Fibroblast of gingiva (primary cell): ENCODE measurements at regions not wholly inside any gene's neighbourhood (a gene's known extent, or its start where the extent isn't known, plus 50 kb on each side); places are given as distances from the start of the nearest gene placed in this dataset.

ENCODE experiments used
- DNase-seq: peaks from one replicate; pipeline ENCODE4 v3.0.0-alpha.2; 2011; ENCODE audit warnings: low read depth

DNA sequence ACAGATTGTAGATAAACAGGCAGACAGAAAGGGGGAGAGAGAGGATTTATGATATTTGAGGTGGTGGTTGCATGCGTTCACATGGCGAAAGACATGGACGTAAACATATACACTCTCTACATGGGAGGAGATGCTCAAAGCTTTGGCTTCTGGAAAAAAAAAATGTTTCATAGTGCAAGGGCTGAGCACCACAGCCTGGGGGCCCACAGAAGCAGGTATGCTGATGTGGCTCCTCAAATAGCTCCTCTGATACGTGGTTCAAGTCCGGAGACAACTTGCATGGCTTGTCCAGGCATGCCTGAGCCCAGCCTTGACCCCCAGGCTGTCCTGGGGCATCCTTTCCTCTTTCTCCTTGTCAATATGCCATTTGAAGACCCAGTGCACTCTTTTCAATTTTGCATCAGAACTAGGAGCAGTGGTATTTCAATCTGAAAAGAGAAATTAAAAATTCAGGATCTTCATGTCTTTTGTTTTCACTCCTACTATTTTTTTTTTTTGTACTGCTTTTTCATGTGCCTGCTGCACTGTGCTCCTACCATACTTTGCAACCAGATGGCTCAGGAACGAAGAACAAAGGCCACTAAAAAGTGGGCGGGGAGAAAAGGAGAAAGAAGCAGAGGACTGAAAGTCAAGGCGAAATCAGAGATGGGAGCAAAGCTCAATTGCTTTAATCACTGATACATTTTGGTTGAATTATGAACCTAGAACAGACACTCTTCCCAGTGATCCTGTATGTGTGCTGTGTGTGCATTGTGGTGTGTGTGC lies 495.7 kb upstream of the TCF4 start:
- no peak for DNase-seq

DNA sequence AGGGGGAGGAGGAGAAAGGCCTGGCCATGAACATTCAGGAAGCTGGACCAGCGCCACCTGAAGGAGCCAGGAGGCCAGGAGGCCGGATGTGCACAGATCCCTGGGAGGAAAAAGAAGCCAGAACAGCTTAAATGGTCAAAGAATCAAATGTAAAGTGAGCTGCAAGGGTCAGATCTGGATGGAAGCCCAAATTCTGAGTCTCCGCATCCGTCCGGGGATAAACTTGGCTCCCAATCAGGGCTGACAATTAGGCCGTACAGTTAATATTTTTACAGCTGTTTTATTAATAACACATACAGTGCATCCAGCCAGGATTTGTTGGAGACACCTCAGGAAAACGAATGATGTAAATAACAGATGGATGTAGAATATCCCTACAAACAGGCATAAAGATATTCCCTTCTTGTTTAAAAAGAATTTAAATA lies 495.1 kb upstream of the TCF4 start:
- DNase-seq: peak; percentile 5

DNA sequence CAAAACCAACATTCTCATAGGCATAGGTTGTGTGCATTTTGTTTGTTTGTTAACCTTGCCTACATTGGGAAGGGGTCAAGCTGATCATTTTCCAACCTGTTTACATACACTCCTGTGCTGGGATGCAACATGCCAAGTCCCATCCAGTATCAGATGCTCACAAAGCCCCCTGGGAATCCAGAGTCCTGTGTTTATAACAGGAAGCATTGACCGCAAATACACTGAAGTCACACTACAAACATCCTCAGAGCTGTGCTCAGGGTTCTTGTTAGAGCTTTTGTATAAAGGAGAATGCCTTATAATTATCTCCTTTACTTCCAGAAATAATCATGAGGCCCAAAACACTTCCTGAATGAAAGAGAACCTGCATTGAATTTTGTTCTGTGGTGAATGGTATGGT lies 488.7 kb upstream of the TCF4 start:
- no peak for DNase-seq

DNA sequence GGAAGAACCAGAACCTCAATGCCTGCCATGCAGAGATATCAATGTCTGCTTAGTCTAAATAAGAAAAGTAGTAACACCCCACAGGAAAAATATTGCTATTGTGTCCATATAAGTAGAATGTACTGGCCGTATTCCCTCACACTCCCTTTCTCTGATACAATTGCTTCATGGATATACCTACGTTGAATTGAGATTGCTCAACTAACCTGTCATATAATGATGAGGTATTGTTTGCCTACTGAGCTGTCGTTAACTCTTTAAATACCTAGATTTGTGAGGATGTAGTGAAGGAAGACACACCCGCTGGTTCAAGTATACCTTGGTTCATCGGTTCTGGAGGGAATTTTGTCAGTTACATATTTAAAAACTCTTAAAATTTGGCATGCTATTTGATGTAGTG lies 480.7 kb upstream of the TCF4 start:
- no peak for DNase-seq

DNA sequence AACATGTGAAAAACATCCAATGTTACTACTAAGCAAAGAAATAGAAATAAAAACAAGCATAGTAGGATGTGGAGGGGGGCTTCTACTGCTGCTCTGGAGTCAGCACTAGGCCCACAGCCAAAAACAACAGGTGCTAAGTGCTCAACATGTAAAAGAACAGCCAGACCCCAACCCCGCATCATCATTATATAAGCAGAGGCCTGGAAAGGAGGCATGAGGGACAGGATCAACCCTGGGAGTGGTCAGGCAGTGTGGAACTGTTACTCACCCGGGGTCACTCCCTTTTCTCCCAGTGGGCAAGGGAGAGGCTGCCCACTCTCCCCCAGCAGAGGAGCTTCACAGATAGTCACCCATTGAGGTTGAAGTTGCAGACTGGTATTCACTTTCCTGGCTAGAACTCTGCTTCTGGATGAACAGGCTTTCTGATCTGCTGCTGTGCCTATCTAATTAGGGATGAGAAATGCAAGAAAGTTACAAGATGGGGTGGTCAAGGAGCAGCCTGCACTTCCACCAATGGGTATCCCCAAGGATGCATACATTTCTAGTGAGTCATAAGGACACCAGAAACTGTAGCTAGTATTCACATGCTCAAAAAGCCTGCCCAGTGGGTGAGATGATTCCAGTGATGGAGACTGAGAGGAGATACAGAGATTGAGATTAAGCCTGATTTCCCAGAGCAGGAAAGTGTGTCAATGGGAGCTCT lies 480.1 kb upstream of the TCF4 start:
- DNase-seq: peak; percentile 50

DNA sequence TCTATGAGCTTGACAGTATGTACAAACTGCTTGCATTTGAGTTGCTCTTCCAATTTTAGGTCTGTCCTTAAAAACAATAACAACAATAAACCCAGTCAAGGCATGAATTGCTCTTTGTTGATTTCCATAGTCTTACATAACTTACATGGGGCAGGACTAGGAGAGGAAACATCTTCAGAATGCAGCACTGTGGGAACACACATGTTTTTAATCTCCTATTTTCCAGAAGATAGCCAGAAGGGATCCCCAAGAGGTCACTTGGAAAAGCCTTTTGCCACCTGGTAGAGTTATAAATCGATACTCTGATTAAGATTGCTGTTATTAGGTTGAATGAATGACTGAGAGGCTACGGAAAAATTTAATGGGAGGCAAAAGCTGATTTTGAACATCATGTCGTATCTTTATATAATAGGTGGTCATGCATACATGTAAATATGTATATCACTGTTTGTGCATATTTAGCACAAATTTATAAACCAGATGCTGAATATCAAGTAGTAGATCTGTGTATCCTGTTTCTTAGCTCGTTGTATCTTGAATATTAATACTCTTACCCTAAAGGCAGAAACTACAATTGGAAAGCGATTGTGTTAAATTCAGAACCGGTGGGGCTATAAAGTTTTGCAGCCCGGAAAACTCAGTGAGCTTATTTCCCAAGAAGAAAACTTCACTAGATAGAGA lies 479.4 kb upstream of the TCF4 start:
- DNase-seq: peak; percentile 14

DNA sequence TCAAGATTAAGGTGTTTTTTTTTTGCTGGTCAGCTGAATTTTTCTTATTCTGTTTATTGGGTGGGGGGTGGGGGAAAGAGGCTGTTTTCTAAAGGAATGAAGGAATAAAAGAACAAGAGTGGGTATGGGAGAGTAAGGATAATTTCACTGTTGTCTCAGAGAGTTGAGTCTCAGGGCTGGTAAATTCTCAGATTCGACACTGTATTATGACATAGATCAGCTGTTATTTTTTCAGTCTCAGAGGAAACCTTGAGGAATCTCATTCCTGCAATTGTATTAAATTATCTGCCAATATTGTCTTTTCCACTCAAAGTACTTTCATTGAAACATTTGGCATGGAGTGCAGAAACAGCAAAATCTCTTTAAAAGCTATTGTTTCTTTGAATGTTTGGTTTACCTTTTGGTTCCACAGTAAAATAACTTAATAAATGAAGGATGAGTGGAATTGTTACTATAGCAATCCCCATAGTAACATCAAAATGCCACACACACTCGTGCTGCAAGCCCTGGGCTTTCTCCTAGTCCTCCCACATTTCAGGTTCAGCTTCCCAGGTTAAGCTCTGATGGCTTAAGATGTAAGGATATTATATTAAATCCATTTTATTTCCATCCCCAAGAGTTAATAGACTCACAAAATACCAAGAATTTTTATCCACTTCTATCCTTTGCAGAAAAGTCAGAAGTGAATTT lies 478.7 kb upstream of the TCF4 start:
- no peak for DNase-seq

DNA sequence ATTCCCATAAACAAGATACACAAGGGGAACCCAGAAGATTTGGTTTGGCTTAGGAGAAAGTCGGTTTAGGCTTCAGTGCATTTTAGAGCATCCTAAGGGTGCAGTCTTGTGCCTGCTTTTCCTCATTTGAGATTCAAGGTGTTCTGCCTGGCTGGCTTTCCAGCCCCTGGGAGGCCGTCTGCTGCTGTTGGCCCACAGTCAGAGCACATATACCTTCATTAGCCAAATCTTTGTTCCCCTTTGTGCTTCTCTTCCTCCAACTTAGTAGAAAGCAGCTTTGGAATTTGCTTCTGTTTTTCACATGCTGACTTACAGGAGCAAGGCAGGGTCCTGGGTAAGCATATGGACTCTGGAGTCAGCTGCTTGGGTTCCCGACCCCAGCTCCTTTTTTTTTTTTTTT lies 477.1 kb upstream of the TCF4 start:
- DNase-seq: no peak

DNA sequence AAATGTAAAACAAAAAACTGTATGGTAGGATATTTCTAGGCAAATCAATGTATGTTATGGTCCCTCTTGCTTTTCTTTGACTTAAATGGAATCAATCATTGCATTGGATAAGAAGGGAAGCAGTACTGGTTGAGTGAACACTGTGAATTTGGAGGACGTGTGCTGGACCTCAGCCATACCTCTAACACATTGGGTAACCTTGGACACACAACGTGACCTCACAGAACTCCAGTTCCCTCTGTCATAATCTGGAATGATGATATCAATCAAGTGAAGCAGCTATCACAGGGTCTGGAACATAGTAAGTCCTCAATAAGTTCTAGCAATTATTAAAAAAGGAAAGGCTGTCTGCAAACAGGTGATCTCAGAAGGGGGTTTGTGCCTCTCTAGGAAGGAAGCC lies 474.9 kb upstream of the TCF4 start:
- DNase-seq: no peak

DNA sequence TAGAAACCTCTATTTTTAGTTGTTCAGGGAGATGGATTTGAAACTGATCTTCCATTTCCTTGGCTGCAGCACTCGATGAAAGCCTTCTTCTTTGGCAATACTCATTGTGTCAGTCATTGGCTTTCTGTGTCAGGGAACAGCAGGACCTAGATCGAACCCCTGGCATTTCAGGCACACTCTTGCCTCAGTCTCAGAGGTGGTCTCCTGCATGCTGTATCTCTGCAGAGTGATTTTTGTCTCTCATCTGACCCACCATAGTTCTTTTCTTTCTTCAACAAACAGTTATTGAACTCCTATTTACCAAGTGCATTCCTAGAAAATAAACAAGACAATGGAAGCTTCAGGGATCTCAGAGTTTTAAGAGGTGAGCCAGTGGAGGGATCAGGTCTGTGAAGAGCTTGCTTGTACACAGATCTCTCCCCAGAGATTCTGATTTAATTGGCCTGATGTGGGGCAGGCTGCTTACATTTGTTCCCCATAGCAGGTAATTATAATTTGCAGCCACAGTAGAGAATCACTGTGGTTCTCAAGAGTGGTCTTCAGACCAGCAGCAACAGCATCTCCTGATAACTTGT lies 473.1 kb upstream of the TCF4 start:
- no peak for DNase-seq

DNA sequence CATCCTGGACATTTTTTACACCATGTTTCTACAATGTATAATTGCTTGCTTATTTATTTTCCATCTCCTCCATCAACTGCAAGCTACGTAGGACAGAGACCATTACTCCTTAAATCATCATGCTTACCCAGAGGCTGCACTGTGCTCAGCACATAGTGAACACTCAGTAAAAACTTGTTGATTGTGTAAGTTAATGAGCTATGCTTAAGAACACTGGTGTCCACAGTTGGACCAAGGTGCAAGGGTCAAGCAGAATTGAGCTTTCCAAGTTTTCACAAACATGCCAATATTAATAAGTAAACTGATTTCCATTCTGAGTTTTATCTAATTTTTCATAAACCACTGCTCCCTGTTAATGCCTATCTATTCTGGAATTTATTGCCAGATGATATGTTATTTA lies 464.2 kb upstream of the TCF4 start:
- DNase-seq: no peak

DNA sequence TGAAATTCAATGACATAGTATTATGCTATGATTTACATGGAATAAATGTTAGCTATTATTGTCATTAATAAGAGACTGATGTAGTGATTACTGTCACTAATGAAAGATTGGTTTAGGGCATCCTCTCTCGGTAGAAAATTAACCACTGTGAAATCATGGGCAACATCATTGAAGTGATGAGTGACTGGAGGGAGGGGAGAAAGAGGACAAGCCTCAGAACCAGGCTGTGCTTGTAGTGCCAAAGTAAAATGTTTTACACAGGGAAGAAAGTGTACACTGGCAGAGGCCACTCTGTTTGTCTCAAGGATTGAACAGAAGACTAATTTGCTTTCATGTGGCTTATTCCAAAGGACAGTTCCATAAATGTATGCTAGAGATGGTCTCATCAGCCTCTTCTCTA lies 456.2 kb upstream of the TCF4 start:
- DNase-seq: no peak

DNA sequence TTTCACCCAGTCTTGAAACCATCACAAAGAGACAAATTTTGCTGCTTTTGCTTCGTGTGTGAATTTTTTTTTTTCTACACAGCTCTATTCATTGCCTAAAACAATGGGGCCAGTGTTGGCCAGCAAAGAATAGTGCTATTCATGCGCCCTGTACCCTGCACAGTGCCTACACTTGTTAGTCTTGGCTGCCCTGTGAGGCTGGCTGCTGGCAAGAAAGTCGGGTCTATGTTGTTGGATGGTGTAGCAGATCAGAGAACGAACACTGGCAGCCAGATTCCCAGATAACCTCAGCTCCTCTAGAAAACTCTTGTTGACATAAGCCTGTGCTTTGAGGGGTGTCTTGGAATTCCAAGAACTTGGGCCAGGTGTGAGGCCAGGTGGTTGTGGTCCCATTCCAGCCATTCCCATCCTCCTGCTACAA lies 455.7 kb upstream of the TCF4 start:
- no peak for DNase-seq

DNA sequence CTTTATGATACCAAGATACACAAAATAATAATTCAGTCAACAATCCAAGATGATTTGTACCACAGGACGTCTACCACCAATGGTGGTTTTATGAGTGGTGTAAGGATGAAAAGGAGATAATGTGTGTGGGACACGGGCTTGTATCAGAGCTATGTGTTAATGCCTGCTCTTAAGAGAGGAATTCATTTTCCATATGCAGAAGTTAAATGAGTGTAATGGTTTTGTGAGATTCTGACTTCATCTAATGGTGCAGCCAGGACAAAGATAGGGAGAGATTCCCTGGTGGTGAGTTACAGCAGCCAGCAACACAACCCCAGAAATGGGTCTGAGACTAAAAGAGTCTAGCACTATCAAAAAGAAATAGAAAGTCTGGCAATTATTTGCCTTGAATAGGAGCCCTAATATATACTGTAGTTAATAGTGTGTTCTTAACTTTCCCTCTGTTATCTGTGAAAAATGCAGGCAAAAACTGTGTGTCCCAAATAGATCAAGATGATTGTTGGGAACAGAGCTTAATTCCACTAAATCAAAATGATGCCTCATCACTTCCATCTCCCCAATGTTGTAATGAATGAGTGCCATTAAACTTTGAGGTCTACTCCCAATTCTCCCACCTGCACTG lies 455.0 kb upstream of the TCF4 start:
- DNase-seq: no peak

DNA sequence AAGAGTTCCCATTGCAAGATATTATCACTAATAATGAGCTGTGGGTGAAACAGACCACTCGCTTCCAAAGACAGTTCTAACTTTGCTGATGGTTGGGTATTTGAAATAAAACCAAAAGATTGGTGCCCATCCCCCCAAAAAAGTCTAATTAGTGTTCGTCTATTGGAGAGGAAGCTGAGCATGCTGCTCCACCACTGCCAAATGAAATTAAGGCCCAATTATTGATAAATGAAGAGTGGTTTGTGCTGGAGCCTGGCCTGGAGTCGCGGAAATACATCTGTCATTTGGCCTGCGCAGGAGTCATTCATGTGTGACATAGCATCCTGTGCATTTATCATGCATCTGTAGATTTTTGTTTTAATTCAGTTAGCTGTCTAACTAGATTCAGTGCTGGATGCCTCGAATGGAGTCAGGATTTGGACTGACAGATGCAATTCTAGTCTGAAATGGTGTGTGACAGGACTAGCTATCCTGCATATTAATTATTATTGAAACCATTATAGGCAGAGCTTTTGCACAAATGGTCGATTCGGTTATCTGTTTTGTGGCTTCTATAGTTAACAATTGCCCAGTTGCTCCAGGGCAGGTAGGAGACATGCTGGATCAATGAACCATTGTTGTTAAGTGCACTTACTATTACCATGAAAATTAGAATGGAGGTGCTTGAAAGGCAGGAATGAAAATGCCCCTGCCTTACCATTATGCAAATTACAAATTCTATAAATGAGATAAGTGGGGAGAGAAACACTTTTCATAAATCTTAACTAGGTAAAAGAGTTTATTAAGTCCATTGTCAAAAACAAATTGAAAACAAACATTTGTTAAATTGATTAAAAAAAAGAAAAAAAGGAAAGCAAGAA lies 450.4 kb upstream of the TCF4 start:
- DNase-seq: no peak

DNA sequence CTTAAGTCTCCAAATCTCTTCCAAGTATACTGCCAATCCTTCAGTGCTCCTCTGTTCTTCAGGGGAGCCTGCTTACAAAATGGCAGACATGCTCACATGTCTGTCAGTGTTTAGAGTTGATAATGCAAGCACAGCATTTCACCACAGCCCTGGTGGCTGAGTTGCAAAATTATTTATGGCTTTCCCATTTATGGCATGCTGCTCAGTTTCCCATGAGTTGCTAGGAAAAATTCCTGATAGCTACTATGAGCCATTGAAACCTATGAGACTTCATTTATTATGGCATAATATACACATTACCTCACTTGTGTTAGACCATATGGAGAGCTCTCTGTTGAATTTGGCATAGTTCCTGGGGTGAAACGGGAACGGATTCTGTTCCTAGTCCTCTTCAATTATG lies 448.7 kb upstream of the TCF4 start:
- DNase-seq: no peak

DNA sequence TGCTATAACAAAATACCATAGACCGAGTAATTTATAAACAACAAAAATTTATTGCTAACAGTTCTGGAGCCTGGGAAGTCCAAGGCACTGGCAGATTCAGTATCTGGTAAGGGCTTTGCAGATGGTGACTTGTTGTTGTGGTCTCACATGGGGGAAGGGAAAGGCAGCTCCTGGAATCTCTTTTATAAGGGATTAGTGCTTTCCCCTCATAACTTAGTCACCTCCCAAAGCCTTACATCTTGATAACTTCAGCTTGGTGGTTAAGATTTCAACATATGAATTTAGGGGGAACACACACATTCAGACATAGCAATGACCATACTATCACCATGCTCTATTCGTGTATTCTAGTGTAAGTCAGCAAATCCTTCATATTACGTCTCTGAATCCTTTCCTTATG lies 447.6 kb upstream of the TCF4 start:
- DNase-seq: no peak

DNA sequence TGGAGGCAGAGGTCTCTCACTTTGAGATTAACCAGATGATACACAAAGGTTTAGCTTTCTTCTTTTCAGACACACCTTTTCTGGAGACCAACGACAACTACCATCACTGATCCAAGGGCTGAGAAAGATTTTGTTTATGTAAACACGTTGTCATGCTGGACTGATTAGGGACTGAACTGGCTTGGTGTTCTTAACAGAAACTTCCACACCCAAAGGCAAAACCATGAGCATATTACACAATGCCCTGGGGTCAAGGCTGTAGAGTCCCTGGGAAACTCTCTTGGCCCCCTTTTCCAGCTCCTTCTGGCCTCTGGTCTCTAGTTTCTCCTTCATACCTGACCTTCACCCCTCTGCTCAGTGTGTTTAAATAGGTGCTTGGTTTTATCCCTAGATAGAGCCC lies 447.0 kb upstream of the TCF4 start:
- DNase-seq: no peak

DNA sequence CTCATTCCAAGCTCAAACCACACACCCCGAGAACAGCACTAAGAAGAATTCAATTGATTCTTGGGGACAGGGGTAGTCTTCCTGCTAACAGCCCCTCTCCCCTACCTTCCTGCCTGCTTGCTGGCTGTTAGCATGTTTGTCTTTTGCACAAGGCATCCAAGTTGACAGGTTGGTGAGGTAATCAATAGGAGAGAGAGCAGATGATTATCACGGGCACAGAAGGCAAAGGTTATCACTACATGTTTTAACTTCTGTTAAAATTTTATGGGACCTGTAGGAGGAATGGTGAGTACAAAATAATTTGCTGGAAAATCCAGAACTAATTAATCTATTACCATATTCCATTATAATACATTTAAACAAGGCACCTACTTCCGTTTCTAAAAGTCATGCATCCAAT lies 442.1 kb upstream of the TCF4 start:
- no peak for DNase-seq

DNA sequence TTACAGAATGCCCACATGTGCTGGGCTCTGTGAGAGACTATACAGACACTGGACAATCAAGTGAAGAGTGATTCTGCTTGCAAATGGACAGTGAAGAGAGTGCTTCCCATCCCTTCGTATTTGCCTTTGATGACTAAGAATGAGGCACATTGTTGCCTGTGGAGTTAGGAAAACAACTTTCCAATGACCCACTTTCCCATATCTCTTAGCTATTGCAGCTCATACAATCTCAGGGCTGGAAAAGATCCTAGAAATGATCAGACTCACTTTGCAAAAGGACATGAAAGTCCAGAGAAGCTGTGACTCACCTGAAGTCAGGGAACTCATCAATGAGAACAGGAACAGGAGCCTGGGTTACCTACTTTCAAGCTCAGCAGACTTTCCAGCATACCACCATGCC lies 440.5 kb upstream of the TCF4 start:
- no peak for DNase-seq

DNA sequence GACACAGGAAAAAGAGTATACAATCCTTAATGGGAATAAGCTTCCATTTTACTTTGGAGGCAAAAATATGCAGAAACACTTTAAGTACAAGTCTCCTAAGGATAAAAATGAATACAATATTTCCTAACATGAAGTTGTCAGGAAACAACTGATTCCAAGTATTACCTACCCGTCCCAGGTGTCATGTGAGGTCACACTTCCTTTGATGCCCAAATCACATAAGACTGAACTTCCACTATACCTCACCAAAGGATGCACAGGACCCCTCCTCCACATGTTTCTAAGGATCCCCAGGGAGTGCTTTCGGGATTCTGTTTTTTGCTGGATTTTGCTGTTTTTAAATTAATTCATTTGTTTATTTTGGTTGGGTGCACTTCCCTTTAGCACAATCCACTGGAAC lies 438.5 kb upstream of the TCF4 start:
- DNase-seq: no peak
